Stimulated activated CD8-positive, alpha-beta memory T cell treated with anti-CD3 and anti-CD28 coated beads, Interleukin-12 subunit alpha, Interleukin-12 subunit beta, amount 100 ng/mL, for 1 hour (primary cell): ENCODE measurements at regions not wholly inside any gene's neighbourhood (a gene's known extent, or its start where the extent isn't known, plus 50 kb on each side); places are given as distances from the start of the nearest gene placed in this dataset.
"Not testable (repeated sequence)": the region's sequence is repeated elsewhere in the genome, so short reads cannot be mapped to it uniquely, and the experiment has no call there.

ENCODE experiments used
- DNase-seq: peaks from one replicate; pipeline ENCODE4 v3.0.0-alpha.2; 2020; ENCODE audit warnings: low read depth

GRCh38 chr19:14283813-14284520, 78.0 kb upstream of the ADGRL1 start:
- DNase-seq = peak; percentile 1

DNA sequence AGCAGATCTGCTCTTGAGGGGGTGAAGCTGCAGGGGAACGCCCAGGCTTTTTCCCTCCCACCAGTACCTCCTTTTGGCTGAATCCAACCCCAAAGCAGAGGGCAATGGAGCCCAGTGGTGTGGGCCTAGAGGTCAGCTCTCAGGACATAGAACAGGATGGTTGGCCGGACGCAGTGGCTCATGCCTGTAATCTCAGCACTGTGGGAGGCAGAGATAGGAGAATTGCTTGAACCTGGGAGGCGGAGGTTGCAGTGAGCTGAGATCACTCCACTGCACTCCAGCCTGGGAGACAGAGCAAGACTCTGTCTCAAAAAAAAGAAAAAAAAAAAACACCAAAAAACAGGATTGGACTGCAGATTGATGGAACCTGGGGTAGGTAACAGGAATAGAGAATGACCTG, 73.3 kb upstream of the ADGRL1 start:
- DNase-seq = not testable (repeated sequence)

DNA sequence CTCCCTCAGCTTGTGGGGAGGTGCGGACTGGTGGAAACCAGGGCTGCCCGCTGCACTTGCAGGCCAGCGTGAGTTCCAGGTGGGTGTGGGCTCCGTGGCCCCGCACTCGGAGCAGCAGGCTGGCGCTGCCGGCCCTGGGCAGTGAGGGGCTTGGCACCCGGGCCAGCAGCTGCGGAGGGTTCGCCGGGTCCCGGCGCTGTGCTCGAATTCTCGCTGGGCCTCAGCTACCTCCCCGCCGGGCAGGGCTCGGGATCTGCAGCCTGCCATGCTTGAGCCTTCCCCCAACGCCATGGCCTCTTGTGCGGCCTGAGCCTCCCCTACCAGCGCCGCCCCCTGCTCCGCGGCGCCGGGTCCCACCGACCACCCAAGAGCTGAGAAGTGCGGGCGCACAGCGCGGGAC, 71.6 kb upstream of the ADGRL1 start:
- no peak for DNase-seq

GRCh38 chr19:14275823-14276222, 69.9 kb upstream of the ADGRL1 start:
- not testable (repeated sequence) for DNase-seq

DNA sequence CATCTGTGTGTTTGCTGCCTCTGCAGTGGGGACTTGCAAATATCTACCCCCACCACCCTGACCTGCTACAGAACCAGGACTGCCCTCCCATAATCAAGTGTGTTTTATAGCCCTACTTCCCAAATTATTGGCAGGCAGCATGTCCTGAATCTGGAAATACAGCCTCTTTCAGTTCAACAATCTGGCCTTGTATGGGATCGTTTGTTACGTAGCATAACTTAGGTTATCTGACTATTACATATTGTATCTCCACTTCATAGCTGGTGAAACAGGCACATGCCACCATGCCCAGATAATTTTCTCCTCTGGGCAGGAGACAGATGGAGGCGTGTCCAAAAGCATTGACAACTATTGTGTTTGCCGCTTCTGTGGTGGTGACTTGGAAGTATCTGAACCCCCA, 66.7 kb upstream of the ADGRL1 start:
- no peak for DNase-seq

- DNase-seq = no peak
These were observed 65.9 kb upstream of the ADGRL1 start for GRCh38 chr19:14271840-14272239.

- not testable (repeated sequence) for DNase-seq
These were observed 64.6 kb upstream of the ADGRL1 start for GRCh38 chr19:14270557-14270956.

- DNase-seq = no peak
These were observed 61.3 kb upstream of the ADGRL1 start for GRCh38 chr19:14267224-14267741.

DNA sequence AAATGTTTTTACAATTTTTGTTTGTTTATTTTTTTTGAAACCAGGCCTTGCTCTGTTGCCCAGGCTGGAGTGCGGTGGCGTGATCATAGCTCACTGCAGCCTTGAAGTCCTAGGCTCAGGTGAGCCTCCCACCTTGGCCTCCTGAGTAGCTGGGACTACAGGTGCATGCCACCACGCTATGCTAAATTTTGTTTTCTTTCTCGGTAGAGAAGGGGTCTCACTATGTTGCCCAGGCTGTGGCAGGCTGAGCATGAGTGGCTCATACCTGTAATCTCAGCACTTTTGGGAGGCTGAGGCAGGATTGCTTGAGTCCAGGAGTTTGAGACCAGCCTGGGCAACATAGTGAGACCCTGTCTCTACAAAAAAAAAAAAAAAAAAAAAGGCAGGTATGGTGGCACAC, 60.2 kb upstream of the ADGRL1 start:
- not testable (repeated sequence) for DNase-seq

- DNase-seq = no peak
These were observed 59.5 kb upstream of the ADGRL1 start for GRCh38 chr19:14265290-14266036.

GRCh38 chr19:14255902-14256649, 50.1 kb upstream of the ADGRL1 start:
- not testable (repeated sequence) for DNase-seq
